NCI-H2171 treated with DMSO at 0.1 percent for 48 hours (cell line): ENCODE measurements at regions not wholly inside any gene's neighbourhood (a gene's known extent, or its start where the extent isn't known, plus 50 kb on each side); places are given as distances from the start of the nearest gene placed in this dataset.
A peak's percentile ranks its signal among the peaks of the same experiment; 100 is the strongest.

Experiments
- DNase-seq: peaks from one replicate; lab custom pipeline; 2025; lab: John Stamatoyannopoulos, UW

- DNase-seq: no peak
Measured at GRCh38 chr7:10888861-10889260, 84.8 kb upstream of the PHF14 start.

DNA sequence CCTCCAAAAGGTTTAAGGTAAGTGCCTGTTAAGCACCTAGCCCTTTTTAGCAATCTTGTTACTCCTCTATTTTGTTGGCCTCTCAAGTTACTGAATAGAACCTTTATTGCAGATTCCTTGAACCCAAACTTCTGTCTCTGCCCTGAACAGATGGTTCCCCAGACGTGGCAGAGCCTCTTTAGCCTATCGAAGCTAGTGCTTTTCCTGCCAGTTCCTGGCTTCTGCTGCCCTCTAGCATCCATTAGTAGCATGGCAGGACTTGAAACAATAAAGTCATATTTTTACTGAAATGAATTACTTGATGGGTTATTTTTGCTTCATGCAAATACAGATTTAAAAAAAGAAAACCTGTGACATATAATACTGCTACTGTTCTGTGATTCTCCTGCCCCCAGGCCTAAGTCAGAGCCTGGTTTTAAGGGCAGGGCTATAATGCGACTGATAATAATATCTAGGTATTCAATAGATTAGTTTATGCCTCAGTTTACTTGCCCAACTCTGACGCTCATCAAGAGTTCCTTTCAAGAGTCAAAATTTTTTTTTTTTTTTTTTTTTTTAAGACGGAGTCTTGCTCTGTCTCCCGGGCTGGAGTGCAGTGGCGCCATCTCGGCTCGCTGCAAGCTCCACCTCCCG lies 84.3 kb upstream of the PHF14 start:
- peak; percentile 84 for DNase-seq

GRCh38 chr7:10908600-10908999 lies 65.1 kb upstream of the PHF14 start:
- peak; percentile 37 for DNase-seq

GRCh38 chr7:10910447-10910846 lies 63.2 kb upstream of the PHF14 start:
- no peak for DNase-seq

DNA sequence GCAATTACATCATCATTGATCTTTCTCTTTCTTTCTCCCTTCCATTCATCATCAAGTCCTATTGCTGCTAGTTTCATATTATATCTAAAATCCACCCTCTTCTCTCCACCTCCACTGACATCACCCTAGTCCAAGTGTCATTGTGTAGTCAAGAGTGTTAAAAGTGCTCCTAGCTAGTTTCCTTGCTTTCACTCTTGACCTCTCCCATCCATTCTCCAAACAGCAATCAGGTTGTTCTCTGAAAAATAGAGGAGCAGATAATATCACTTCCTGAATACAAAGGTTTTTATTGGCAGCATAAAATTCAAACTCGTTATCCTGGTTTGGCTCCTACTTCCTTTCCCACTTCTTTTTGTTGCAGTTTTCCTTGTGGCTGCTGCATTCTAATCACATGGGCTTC lies 61.6 kb upstream of the PHF14 start:
- DNase-seq: no peak

GRCh38 chr7:10913457-10913856 lies 60.2 kb upstream of the PHF14 start:
- DNase-seq: no peak

DNA sequence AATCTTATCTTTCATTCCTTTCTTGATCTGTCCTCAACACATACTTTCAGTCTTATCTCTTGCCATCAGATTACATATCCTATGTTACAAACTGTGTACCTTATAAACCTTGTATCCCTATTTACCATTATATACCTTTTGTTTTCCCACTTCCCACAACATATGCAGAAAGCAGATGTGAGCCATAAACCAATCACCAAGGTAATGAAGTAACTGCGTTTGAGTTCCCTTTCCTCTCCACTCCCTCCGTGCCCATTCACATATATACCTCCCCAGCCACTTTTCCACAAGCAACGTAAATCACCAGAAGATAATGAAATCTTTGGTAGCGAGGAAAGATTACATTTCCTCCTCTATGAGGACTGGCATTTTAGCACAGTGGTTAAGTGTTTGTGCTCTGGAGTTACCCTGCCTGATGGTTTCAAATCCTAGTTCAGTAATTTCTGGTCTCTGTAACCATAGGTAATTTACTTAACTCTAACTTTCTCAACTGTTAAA lies 55.5 kb upstream of the PHF14 start:
- DNase-seq: no peak

- no peak for DNase-seq
Measured at GRCh38 chr7:10919923-10920322, 53.7 kb upstream of the PHF14 start.
